HG03378 (cell line): ENCODE measurements at regions not wholly inside any gene's neighbourhood (a gene's known extent, or its start where the extent isn't known, plus 50 kb on each side); places are given as distances from the start of the nearest gene placed in this dataset.

ENCODE experiments used
- ATAC-seq: cut with Tn5 transposase; IDR thresholded peaks from one replicate; pipeline ENCODE4 v1.9.1; 2021; ENCODE audit warnings: mild to moderate bottlenecking, moderate library complexity; ENCODE audit not compliant: unreplicated experiment

DNA sequence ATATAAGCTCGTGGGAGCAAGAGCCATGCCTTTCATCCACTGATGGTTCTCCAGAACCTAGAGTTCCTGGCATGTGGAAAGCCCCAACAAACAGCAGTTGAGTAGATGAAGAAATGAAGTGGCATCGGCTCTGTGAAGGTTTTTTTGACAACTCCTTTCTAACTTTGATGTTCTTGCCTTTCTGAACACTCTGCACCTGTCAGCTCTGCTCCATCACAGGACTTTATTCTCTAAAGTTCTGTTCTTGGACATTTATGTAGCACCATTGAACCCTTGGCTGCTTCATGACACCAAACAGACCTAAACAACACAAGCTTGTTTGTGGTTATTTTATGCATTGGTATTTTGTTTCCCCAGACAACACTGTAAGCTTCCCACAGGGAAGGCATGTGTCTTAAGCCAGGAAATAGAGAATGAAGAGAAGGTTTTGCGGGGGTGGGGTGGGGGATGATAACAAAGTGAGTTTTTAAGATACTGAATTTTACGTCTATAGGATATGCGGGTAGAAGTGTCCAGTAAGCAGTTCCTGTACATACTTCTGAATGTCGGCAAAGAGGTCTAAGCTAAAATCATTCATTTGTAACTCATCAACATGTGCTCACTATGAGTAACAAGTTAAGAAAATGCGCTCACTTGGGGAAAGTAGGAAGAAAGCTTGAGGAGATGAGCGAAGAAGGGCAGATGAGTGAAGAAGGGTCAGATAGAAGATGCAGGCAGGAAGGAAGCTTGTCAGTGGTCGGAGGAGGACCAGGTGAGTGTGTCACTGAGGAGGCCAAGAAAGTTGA lies 146.0 kb upstream of the PLEKHG7 start:
- ATAC-seq = peak; percentile 27

DNA sequence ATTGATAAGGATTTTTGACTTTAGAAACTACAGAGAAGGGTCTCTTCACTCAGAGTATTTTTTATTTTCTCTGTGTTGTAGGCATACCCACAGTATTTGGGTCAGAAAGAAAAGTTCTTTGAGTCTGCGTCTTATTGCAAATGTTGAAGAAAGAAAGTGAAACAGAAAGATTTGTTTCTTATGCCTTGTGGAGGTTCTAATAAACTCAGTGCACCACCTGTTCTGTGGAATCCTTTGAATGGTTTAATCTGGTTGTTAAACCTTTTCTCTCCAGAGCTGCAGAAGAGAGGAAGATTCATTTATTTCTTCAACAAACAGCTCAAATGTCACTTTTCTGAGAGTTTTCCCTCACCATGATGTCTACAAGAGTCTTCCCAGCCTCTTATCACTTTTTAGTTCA lies 146.6 kb upstream of the PLEKHG7 start:
- ATAC-seq = peak; percentile 24

DNA sequence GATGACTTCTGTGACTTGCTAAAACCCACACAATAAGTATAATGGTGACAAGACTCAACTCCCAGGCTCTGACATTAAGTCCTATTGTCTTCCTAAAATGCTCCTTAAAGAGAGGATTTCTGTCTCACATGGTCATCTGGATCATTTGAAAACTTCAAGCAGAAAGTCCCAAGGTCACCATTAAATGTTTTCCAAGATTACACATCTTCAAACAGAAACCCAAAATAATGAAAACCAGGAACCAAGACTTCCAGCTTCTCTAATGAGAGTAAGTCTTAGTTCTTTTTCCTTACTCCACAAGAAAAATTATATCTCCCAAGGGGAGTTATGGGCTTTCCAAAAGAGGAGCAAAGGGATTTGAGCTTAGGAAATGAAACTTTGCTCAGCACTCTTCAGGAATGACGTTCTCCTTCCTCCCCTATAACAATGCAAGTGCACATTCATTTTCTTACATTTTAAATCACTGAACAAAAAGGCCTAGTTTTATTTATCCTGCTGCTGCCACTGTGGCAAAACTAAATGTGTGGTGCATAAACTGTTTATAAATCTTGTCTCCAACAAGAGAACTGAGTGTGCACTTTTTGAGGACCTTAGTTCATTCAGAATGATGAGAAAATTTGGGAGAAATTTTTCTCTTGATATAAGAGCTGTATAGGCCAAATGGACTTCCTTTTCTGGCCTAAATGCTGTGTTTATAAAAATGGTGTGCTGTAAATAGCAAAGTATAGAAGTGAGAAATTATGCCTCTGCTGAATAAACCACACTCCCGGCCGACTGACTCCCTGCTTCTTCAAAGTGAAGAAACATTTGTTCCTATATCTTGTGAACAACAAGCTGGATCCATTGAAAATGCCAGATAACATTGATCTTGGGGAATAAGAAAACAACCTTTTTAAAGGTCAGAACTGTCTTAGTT lies 148.4 kb upstream of the PLEKHG7 start:
- ATAC-seq = no peak

- peak; percentile 23 for ATAC-seq
These were observed 149.4 kb upstream of the PLEKHG7 start for GRCh38 chr12:92553389-92553788.

DNA sequence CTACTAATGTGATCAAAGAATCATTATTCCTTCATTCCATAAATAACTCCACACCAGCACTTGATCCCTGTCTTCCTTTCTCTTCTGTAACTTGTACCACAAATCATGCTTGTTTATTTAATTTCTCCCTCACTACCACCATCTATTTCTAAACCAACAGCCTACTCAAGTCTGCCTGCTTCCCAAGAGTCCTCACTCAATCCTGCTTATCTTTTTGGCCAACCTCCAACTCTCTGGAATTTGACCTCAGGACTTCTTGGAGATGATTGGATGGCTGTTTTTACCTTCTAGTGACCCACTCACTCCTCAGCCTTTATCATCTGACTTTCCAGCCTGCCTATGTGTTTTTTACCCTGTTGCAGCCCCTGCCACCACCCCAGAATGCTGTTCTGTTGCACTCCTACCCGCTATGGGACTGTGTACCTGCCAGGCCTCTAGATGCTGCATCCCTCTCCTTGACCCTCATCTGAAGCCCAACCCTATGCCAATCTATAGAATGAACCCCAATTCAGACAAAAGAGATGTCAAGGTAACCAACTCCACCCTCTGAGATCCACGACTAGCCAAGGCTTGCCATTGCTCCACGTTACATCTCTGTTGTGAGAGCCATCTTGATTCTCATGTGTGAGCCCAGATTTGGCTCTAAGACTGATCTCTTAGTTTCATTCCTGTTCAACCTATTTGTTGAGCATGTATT lies 150.2 kb upstream of the PLEKHG7 start:
- ATAC-seq = no peak

DNA sequence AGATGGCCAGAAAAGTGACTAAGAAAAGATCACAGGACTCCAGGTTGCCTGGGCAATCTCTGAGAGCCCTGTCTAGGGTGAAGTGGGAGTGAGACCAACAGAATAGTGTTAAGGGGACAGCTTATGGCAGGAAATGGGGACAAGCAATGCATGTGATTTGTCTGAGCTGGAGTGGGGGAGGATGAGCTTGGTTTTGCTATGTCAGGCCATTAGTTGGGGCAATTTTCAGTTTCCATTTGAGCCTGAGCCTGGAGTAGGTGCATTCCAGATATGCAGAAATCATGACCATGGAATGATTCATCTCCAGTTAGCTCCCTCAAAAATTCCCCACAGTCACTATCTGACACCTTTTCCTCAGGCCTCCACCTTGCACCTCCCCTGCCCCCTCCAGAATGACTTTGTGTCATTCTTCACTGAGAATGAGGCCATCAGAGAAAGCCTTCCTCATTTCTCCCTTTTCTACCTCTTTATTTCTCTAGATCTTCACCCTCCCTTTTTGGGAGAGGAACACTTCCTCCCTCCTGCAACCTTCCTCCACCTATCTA lies 150.9 kb upstream of the PLEKHG7 start:
- peak; percentile 63 for ATAC-seq

GRCh38 chr12:92551210-92551609 lies 151.6 kb upstream of the PLEKHG7 start:
- ATAC-seq = no peak

GRCh38 chr12:92550661-92551060 lies 152.1 kb upstream of the PLEKHG7 start:
- no peak for ATAC-seq

- ATAC-seq = no peak
These were observed 152.5 kb upstream of the PLEKHG7 start for GRCh38 chr12:92550254-92550653.

- ATAC-seq = no peak
These were observed 153.3 kb upstream of the PLEKHG7 start for GRCh38 chr12:92549516-92549915.

GRCh38 chr12:92547906-92548305 lies 154.9 kb upstream of the PLEKHG7 start:
- ATAC-seq = no peak

GRCh38 chr12:92547420-92547819 lies 155.4 kb upstream of the PLEKHG7 start:
- ATAC-seq = no peak

GRCh38 chr12:92546635-92547348 lies 156.0 kb upstream of the PLEKHG7 start:
- ATAC-seq = peak; percentile 76

- ATAC-seq = peak; percentile 28
These were observed 156.5 kb upstream of the PLEKHG7 start for GRCh38 chr12:92546259-92546634.

DNA sequence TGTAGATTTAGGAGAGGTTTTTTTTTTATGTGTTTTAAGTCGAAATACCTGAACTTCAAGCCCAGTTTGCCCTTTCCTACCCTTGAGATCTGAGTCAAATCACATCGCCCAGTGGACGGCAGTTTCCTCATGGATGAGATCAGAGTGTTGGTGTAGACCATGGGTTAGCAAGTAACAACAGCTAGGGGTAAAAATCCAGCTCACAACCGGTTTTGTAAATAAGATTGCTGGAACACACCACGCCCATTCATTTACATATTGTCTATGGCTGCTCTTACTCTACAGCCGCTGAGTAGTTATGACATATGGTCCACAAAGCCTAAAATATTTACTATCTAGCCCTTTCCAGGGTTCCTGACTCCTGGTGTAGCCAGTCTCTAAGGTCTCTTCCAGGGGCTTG lies 158.5 kb upstream of the PLEKHG7 start:
- ATAC-seq = no peak

GRCh38 chr12:92543840-92544239 lies 158.9 kb upstream of the PLEKHG7 start:
- ATAC-seq = no peak

- no peak for ATAC-seq
These were observed 159.4 kb upstream of the PLEKHG7 start for GRCh38 chr12:92543359-92543758.

GRCh38 chr12:92541731-92542130 lies 161.1 kb upstream of the PLEKHG7 start:
- no peak for ATAC-seq

DNA sequence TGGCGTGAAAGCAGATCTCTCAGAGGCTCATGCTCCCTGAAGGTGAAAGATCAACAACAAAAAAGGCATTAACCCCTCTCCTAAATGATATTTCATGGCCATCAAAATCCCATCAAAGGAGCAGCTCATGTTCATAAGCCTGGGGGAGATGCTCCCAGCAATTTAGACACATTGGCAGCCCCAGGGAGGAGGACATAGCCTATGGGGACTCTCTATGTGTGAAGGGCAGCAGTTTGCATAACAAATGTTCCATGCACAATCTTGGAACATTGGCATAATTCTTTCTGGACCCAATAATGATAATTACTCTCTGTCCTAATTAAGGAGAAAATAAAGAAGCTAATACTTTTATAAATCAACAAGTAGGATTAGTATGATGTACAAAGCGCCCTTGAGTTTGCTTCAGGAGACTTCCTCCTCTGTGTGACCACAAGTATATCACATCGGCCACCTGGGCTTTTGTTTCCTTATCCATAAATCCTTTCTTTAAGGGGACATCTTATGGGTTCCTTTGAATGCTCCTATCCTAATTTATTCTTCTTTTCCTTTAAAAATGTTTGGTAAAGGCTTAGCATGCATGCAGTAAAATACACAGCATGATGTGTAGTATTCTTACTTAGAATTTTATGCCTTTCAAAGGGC lies 161.9 kb upstream of the PLEKHG7 start:
- no peak for ATAC-seq
